ENCODE measurements at regions not wholly inside any gene's neighbourhood (a gene's known extent, or its start where the extent isn't known, plus 50 kb on each side); places are given as distances from the start of the nearest gene placed in this dataset.

- DNase-seq (ENCODE audit: low spot score): no peak
Measured at GRCh38 chr7:12456506-12456905, 52.8 kb upstream of the VWDE start.

GRCh38 chr7:12458520-12459131, 55.0 kb upstream of the VWDE start:
- peak; percentile 72 for DNase-seq (ENCODE audit: low spot score)

GRCh38 chr7:12467837-12468236, 64.2 kb upstream of the VWDE start:
- DNase-seq (ENCODE audit: low spot score): no peak

GRCh38 chr7:12469568-12469967, 65.9 kb upstream of the VWDE start:
- no peak for DNase-seq (ENCODE audit: low spot score)

- DNase-seq (ENCODE audit: low spot score): no peak
Measured at GRCh38 chr7:12470930-12471329, 67.3 kb upstream of the VWDE start.

- DNase-seq (ENCODE audit: low spot score): no peak
Measured at GRCh38 chr7:12474035-12474434, 70.4 kb upstream of the VWDE start.

- peak; percentile 84 for DNase-seq (ENCODE audit: low spot score)
Measured at GRCh38 chr7:12475362-12476063, 71.8 kb upstream of the VWDE start.

GRCh38 chr7:12477620-12478019, 74.0 kb upstream of the VWDE start:
- no peak for DNase-seq (ENCODE audit: low spot score)

- no peak for DNase-seq (ENCODE audit: low spot score)
Measured at GRCh38 chr7:12481722-12482121, 78.1 kb upstream of the VWDE start.

GRCh38 chr7:12485845-12486244, 82.2 kb upstream of the VWDE start:
- no peak for DNase-seq (ENCODE audit: low spot score)

GRCh38 chr7:12488341-12488740, 82.2 kb upstream of the SCIN start:
- DNase-seq (ENCODE audit: low spot score): no peak

- DNase-seq (ENCODE audit: low spot score): peak; percentile 89
Measured at GRCh38 chr7:12490107-12490688, 80.3 kb upstream of the SCIN start.

GRCh38 chr7:12490940-12491339, 79.6 kb upstream of the SCIN start:
- DNase-seq (ENCODE audit: low spot score): no peak

- no peak for DNase-seq (ENCODE audit: low spot score)
Measured at GRCh38 chr7:12491526-12491925, 79.0 kb upstream of the SCIN start.

- no peak for DNase-seq (ENCODE audit: low spot score)
Measured at GRCh38 chr7:12493407-12493806, 77.1 kb upstream of the SCIN start.

- no peak for DNase-seq (ENCODE audit: low spot score)
Measured at GRCh38 chr7:12493863-12494686, 76.4 kb upstream of the SCIN start.

- no peak for DNase-seq (ENCODE audit: low spot score)
Measured at GRCh38 chr7:12494687-12495024, 75.9 kb upstream of the SCIN start.

GRCh38 chr7:12496901-12497674, 73.4 kb upstream of the SCIN start:
- peak; percentile 69 for DNase-seq (ENCODE audit: low spot score)

GRCh38 chr7:12504149-12504548, 66.4 kb upstream of the SCIN start:
- DNase-seq (ENCODE audit: low spot score): no peak

- DNase-seq (ENCODE audit: low spot score): no peak
Measured at GRCh38 chr7:12508005-12508404, 62.5 kb upstream of the SCIN start.

- DNase-seq (ENCODE audit: low spot score): no peak
Measured at GRCh38 chr7:12508554-12508953, 62.0 kb upstream of the SCIN start.

- no peak for DNase-seq (ENCODE audit: low spot score)
Measured at GRCh38 chr7:12517451-12517850, 53.1 kb upstream of the SCIN start.

All from SW480 (cell line).